Upper lobe of left lung (tissue), 6 donors: ENCODE measurements at regions not wholly inside any gene's neighbourhood (a gene's known extent, or its start where the extent isn't known, plus 50 kb on each side); places are given as distances from the start of the nearest gene placed in this dataset.

Source experiments
- ATAC-seq, 2 donors: fragments of 200-7000 bp; cut with Tn5 transposase; one replicate each; pipeline ENCODE4 v1.9.1; 2022; ENCODE audit warnings: mild to moderate bottlenecking in 2 of 2, moderate library complexity in 2 of 2; ENCODE audit not compliant: low FRiP score in 2 of 2
- DNase-seq, 2 donors: peaks; one replicate each; pipeline ENCODE4 v3.0.0-alpha.2; 2019 to 2020
- H3K27ac ChIP-seq, 4 donors: fragments of 200-600 bp; sonication (generic); one replicate each; pipeline ENCODE4 v1.5.1; 2016 to 2019
- H3K27me3 ChIP-seq, 4 donors: fragments of 200-600 bp; sonication (generic); one replicate each; pipeline ENCODE4 v1.5.1; 2017 to 2019
- H3K36me3 ChIP-seq, 4 donors: fragments of 200-600 bp; sonication (generic); one replicate each; pipeline ENCODE4 v1.5.1; 2016 to 2019
- H3K4me1 ChIP-seq, 4 donors: fragments of 200-600 bp; sonication (generic); one replicate each; pipeline ENCODE4 v1.5.1; 2018 to 2019
- H3K4me3 ChIP-seq, 4 donors: fragments of 200-600 bp; sonication (generic); one replicate each; pipeline ENCODE4 v1.5.1; 2017 to 2019; ENCODE audit warnings: mild to moderate bottlenecking in 2 of 4, moderate library complexity in 1 of 4
- H3K9me3 ChIP-seq, 4 donors: fragments of 200-600 bp; sonication (generic); one replicate each; pipeline ENCODE4 v1.5.1; 2018 to 2019
- CTCF ChIP-seq, 6 experiments: fragments of 450-650 bp in 4 of 6; fragments of 200-600 bp in 2 of 6; sonication (generic) in 2 of 6; IDR thresholded peaks; one replicate each; pipeline ENCODE4 v1.5.1; 2016 to 2019; ENCODE audit warnings: antibody characterized with exemption in 6 of 6
- EP300 ChIP-seq, 4 donors: sonication (generic); formaldehyde crosslinking; IDR thresholded peaks; one replicate each; pipeline ENCODE4 v1.5.1; 2017; ENCODE audit warnings: antibody characterized with exemption in 4 of 4, control low read depth in 2 of 4
- POLR2A ChIP-seq, 4 donors: fragments of 450-650 bp; IDR thresholded peaks; one replicate each; pipeline ENCODE4 v1.5.1; 2016 to 2017; ENCODE audit warnings: antibody characterized with exemption in 4 of 4, mild to moderate bottlenecking in 2 of 4
- POLR2AphosphoS5 ChIP-seq, 2 donors: sonication (generic); formaldehyde crosslinking; IDR thresholded peaks; one replicate each; pipeline ENCODE4 v1.5.1; 2017; ENCODE audit warnings: antibody characterized with exemption in 2 of 2
- WGBS, 2 donors: methylation state at CpG; one replicate each; pipeline ENCODE4 v1.1.5; 2017 to 2018; 5-methylcytosine and 5-hydroxymethylcytosine counted together
- donor health status: DM: no; HTN: no; CAD: no; lungs with moderate emphysema.
- donor health status: DM: no; HTN: yes; CAD: no; lungs with severe emphysema.

- 73% methylated on average over 1 of the region's 1 CpG; no CpG with 5 or more reads in 1 of the 2 donors for WGBS, 2 donors
- DNase-seq (no peak), ATAC-seq (no peak)
- Histone ChIP-seq H3K9me3 (no peaks in the 10 kb centered on the region), H3K27ac (no peak overlapping the region), H3K4me3 (no peak overlapping the region), H3K27me3 (no peaks in the 10 kb centered on the region), H3K4me1 (no peaks in the 10 kb centered on the region), H3K36me3 (no peaks in the 10 kb centered on the region)
- TF ChIP-seq POLR2A (IDR thresholded peaks at IDR 0.05) (no peak), CTCF (IDR thresholded peaks at IDR 0.05) (no peak), EP300 (IDR thresholded peaks at IDR 0.05) (no peak), POLR2AphosphoS5 (IDR thresholded peaks at IDR 0.05) (no peak)
These were observed 57.7 kb downstream of the SOX3 start for GRCh38 chrX:140447150-140447549.

GRCh38 chrX:140440876-140441275 lies 64.0 kb downstream of the SOX3 start:
- H3K4me3 ChIP-seq: no peak overlapping the region
- peaks cover 0 to 4% (median 0%) of the 10 kb centered on the region in 4 donors for H3K4me1 ChIP-seq
- no peak for TF ChIP-seq POLR2A (IDR thresholded peaks at IDR 0.05)
- no peak for TF ChIP-seq CTCF (IDR thresholded peaks at IDR 0.05)
- TF ChIP-seq POLR2AphosphoS5 (IDR thresholded peaks at IDR 0.05): no peak
- no peak for TF ChIP-seq EP300 (IDR thresholded peaks at IDR 0.05)
- H3K36me3 ChIP-seq: no peaks in the 10 kb centered on the region
- ATAC-seq (no peak), DNase-seq (no peak)
- H3K27me3 ChIP-seq: no peaks in the 10 kb centered on the region
- no peaks in the 10 kb centered on the region for H3K9me3 ChIP-seq
- H3K27ac ChIP-seq: no peak overlapping the region
- 34 to 37% methylated on average over 4 to 8 of the region's 8 CpGs for WGBS, 2 donors

GRCh38 chrX:140439476-140439875 lies 65.4 kb downstream of the SOX3 start:
- WGBS, 2 donors: 0 to 33% methylated on average over 2 to 17 of the region's 35 CpGs
- peak in 1 of 2 donors; percentile 19 for ATAC-seq
- no peaks in the 10 kb centered on the region for H3K36me3 ChIP-seq

GRCh38 chrX:140434347-140434746 lies 70.5 kb downstream of the SOX3 start:
- no peak for ATAC-seq
- Histone ChIP-seq H3K9me3 (no peaks in the 10 kb centered on the region), H3K4me3 (no peak overlapping the region), H3K4me1 (peaks cover 0 to 1% (median 0%) of the 10 kb centered on the region in 4 donors), H3K27me3 (no peaks in the 10 kb centered on the region), H3K36me3 (no peaks in the 10 kb centered on the region), H3K27ac (no peak overlapping the region)
- TF ChIP-seq POLR2AphosphoS5 (IDR thresholded peaks at IDR 0.05): no peak
- TF ChIP-seq CTCF (IDR thresholded peaks at IDR 0.05): no peak
- no peak for TF ChIP-seq POLR2A (IDR thresholded peaks at IDR 0.05)
- TF ChIP-seq EP300 (IDR thresholded peaks at IDR 0.05): no peak
- DNase-seq: no peak
- 21 to 39% methylated on average over 2 of the region's 2 CpGs for WGBS, 2 donors

More at GRCh38 chrX:140439476-140439875, 65.4 kb downstream of the SOX3 start:
- Histone ChIP-seq H3K9me3 (no peaks in the 10 kb centered on the region), H3K27me3 (no peaks in the 10 kb centered on the region), H3K4me3 (peak overlapping the region in 1 of 4 donors; percentile 24), H3K27ac (no peak overlapping the region), H3K4me1 (peaks cover 0 to 4% (median 0%) of the 10 kb centered on the region in 4 donors)
- no peak for TF ChIP-seq EP300 (IDR thresholded peaks at IDR 0.05)
- TF ChIP-seq POLR2AphosphoS5 (IDR thresholded peaks at IDR 0.05): no peak
- no peak for TF ChIP-seq CTCF (IDR thresholded peaks at IDR 0.05)
- TF ChIP-seq POLR2A (IDR thresholded peaks at IDR 0.05): no peak
- DNase-seq: peak; percentile 25 to 39

GRCh38 chrX:140433582-140433981 lies 71.3 kb downstream of the SOX3 start:
- ATAC-seq (no peak), DNase-seq (no peak)
- WGBS, 2 donors: 73 to 74% methylated on average over 3 to 4 of the region's 4 CpGs
- no peaks in the 10 kb centered on the region for H3K4me1 ChIP-seq
- no peaks in the 10 kb centered on the region for H3K27me3 ChIP-seq
- H3K9me3 ChIP-seq: no peaks in the 10 kb centered on the region
- no peak for TF ChIP-seq CTCF (IDR thresholded peaks at IDR 0.05)
- no peak for TF ChIP-seq EP300 (IDR thresholded peaks at IDR 0.05)
- TF ChIP-seq POLR2A (IDR thresholded peaks at IDR 0.05): no peak
- TF ChIP-seq POLR2AphosphoS5 (IDR thresholded peaks at IDR 0.05): no peak
- H3K4me3 ChIP-seq: no peak overlapping the region
- H3K27ac ChIP-seq: no peak overlapping the region
- no peaks in the 10 kb centered on the region for H3K36me3 ChIP-seq
